ENCODE measurements at regions not wholly inside any gene's neighbourhood (a gene's known extent, or its start where the extent isn't known, plus 50 kb on each side); places are given as distances from the start of the nearest gene placed in this dataset.

DNA sequence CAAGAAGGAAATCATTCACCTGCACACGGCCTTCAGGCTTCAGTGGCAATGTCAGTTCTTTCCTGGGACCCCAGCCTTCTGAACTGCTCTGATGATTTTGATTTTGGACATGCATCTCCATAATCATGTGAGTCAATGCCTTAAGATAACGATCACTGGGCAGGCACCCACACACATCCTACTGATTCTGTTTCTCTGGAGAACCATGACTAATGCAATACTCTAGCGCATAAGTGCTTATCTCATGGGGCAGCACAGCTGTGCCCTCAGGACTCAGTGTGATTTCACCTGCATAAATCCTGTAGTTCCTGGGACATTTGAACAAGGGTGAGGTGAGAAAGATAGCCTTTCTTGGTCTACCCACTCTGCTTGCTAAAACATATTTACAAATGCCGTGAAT is 144.6 kb downstream of the AKAIN1 start:
- H3K79me2 ChIP-seq (ENCODE audit: control insufficient read depth, insufficient read depth, low read length): no peaks in the 10 kb centered on the region
- no peak overlapping the region for H3K27ac ChIP-seq (ENCODE audit: extremely low read depth, low read depth, low read length)
- ATAC-seq (no peak), DNase-seq (ENCODE audit: extremely low read depth in 1 of 4, low spot score in 3 of 4) (no peak), FAIRE-seq (no peak)
- H3K9me1 ChIP-seq (ENCODE audit: control insufficient read depth, insufficient read depth, low read length): no peaks in the 10 kb centered on the region
- no peak overlapping the region for H3K4me3 ChIP-seq
- H3K9me3 ChIP-seq (replicated peaks; ENCODE audit: control insufficient read depth, insufficient read depth, low read depth, low read length): no peaks in the 10 kb centered on the region
- no peaks in the 10 kb centered on the region for H3K36me3 ChIP-seq (ENCODE audit: control insufficient read depth, insufficient read depth, low read length)
- in situ Hi-C loops (cut with MboI): loop anchor here (10.0 to 25.0 kb wide), 3 partner anchors 940 to 1835 kb away; no protein-coding TSS in a partner anchor
- ChIA-PET CTCF (ENCODE audit: low intra/inter-chr PET ratio) (no interaction called here), POLR2A (no interaction called here)
- H3K27me3 ChIP-seq (ENCODE audit: control insufficient read depth in 2 of 2, insufficient read depth in 2 of 2, low read length in 2 of 2): no peaks in the 10 kb centered on the region
- TF ChIP-seq DIDO1 (tag; IDR thresholded peaks at IDR 0.05; ENCODE audit: low read depth): no peak
- TF ChIP-seq ZSCAN32 (CRISPR knock-in tag; IDR thresholded peaks at IDR 0.05): no peak
- TF ChIP-seq RBBP5 (IDR thresholded peaks at IDR 0.05; ENCODE audit: borderline replicate concordance, insufficient read depth, low read length, poor library complexity, severe bottlenecking): no peak
- no peak for TF ChIP-seq ILK (tag; IDR thresholded peaks at IDR 0.05; ENCODE audit: borderline replicate concordance, low read depth)
- TF ChIP-seq TBP (optimal IDR thresholded peaks at IDR 0.05; ENCODE audit: low read depth, low read length): no peak
- H4K20me1 ChIP-seq (replicated peaks; ENCODE audit: control insufficient read depth, insufficient read depth, low read length): no peaks in the 10 kb centered on the region
- H2AFZ ChIP-seq (ENCODE audit: low read depth, low read length): no peak overlapping the region
- WGBS (ENCODE audit: insufficient coverage, low coverage, missing lambda C conversion rate): 3% methylated on average over 4 of the region's 4 CpGs
- H3K4me2 ChIP-seq (ENCODE audit: insufficient read depth, low read length): no peak overlapping the region
- H3K9ac ChIP-seq (ENCODE audit: insufficient read depth in 1 of 2, low read depth in 2 of 2, low read length in 2 of 2): no peak overlapping the region
- no TSS peak for BruUV-seq (replicated peaks)
- no peaks in the 10 kb centered on the region for H3K4me1 ChIP-seq (replicated peaks in 1 of 2; ENCODE audit: control insufficient read depth in 2 of 2, insufficient read depth in 2 of 2, low read length in 2 of 2)
- intact Hi-C loops (cut with micrococcal nuclease): no loop called here

DNA sequence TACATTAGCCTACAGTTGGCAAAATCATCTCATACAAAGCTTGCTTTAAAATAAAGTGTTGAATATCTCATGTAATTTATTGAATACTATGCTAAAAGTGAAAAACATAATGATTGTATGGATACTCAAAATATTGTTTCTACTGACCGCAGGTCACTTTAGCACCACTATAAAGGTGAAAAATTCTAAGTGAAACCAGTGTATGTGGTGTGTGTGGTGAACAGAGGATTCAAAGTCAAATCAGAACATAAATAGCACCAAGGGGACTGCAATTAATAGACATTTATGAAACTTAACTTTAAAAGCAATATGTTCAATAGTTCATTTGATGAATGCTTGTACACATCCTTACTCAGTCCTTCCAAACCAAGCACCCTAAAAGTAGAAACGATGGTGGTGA is 145.8 kb downstream of the AKAIN1 start:
- no peaks in the 10 kb centered on the region for H3K27me3 ChIP-seq (ENCODE audit: control insufficient read depth in 2 of 2, insufficient read depth in 2 of 2, low read length in 2 of 2)
- no peak overlapping the region for H3K27ac ChIP-seq (ENCODE audit: extremely low read depth, low read depth, low read length)
- no peak overlapping the region for H2AFZ ChIP-seq (ENCODE audit: low read depth, low read length)
- no peak for ATAC-seq
- no peaks in the 10 kb centered on the region for H3K4me1 ChIP-seq (replicated peaks in 1 of 2; ENCODE audit: control insufficient read depth in 2 of 2, insufficient read depth in 2 of 2, low read length in 2 of 2)
- ChIA-PET POLR2A (no interaction called here), CTCF (ENCODE audit: low intra/inter-chr PET ratio) (no interaction called here)
- H3K4me2 ChIP-seq (ENCODE audit: insufficient read depth, low read length): no peak overlapping the region
- no TSS peak for BruUV-seq (replicated peaks)
- intact Hi-C loops (cut with micrococcal nuclease): no loop called here
- no peak overlapping the region for H3K9ac ChIP-seq (ENCODE audit: insufficient read depth in 1 of 2, low read depth in 2 of 2, low read length in 2 of 2)
- no peaks in the 10 kb centered on the region for H3K9me3 ChIP-seq (replicated peaks; ENCODE audit: control insufficient read depth, insufficient read depth, low read depth, low read length)
- no peaks in the 10 kb centered on the region for H3K9me1 ChIP-seq (ENCODE audit: control insufficient read depth, insufficient read depth, low read length)
- no peaks in the 10 kb centered on the region for H4K20me1 ChIP-seq (replicated peaks; ENCODE audit: control insufficient read depth, insufficient read depth, low read length)
- in situ Hi-C loops (cut with MboI): loop anchor here (10.0 to 25.0 kb wide), 3 partner anchors 939 to 1836 kb away; no protein-coding TSS in a partner anchor
- DNase-seq (ENCODE audit: extremely low read depth in 1 of 4, low spot score in 3 of 4): no peak
- 0% methylated on average over 2 of the region's 2 CpGs for WGBS (ENCODE audit: insufficient coverage, low coverage, missing lambda C conversion rate)
- FAIRE-seq: no peak
- H3K36me3 ChIP-seq (ENCODE audit: control insufficient read depth, insufficient read depth, low read length): no peaks in the 10 kb centered on the region
- H3K4me3 ChIP-seq: no peak overlapping the region
- H3K79me2 ChIP-seq (ENCODE audit: control insufficient read depth, insufficient read depth, low read length): no peaks in the 10 kb centered on the region
- TF ChIP-seq ZZZ3 (IDR thresholded peaks at IDR 0.05) (no peak), HSF4 (CRISPR knock-in tag; IDR thresholded peaks at IDR 0.05; ENCODE audit: borderline replicate concordance) (no peak), PYGO2 (tag; IDR thresholded peaks at IDR 0.05) (no peak), NFRKB (IDR thresholded peaks at IDR 0.05; ENCODE audit: low read depth) (no peak), DNMT1 (IDR thresholded peaks at IDR 0.05) (no peak), MAFK (IDR thresholded peaks at IDR 0.05; ENCODE audit: low read length) (no peak), SNIP1 (IDR thresholded peaks at IDR 0.05; ENCODE audit: low read depth) (no peak), BCL6 (CRISPR knock-in tag; IDR thresholded peaks at IDR 0.05) (no peak), FIP1L1 (IDR thresholded peaks at IDR 0.05; ENCODE audit: low read depth, low read length, poor library complexity, severe bottlenecking) (no peak)
- TF ChIP-seq, protein P1, sequence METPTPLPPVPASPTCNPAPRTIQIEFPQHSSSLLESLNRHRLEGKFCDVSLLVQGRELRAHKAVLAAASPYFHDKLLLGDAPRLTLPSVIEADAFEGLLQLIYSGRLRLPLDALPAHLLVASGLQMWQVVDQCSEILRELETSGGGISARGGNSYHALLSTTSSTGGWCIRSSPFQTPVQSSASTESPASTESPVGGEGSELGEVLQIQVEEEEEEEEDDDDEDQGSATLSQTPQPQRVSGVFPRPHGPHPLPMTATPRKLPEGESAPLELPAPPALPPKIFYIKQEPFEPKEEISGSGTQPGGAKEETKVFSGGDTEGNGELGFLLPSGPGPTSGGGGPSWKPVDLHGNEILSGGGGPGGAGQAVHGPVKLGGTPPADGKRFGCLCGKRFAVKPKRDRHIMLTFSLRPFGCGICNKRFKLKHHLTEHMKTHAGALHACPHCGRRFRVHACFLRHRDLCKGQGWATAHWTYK (CRISPR knock-in tag; IDR thresholded peaks at IDR 0.05): no peak
- TF ChIP-seq, protein P2, sequence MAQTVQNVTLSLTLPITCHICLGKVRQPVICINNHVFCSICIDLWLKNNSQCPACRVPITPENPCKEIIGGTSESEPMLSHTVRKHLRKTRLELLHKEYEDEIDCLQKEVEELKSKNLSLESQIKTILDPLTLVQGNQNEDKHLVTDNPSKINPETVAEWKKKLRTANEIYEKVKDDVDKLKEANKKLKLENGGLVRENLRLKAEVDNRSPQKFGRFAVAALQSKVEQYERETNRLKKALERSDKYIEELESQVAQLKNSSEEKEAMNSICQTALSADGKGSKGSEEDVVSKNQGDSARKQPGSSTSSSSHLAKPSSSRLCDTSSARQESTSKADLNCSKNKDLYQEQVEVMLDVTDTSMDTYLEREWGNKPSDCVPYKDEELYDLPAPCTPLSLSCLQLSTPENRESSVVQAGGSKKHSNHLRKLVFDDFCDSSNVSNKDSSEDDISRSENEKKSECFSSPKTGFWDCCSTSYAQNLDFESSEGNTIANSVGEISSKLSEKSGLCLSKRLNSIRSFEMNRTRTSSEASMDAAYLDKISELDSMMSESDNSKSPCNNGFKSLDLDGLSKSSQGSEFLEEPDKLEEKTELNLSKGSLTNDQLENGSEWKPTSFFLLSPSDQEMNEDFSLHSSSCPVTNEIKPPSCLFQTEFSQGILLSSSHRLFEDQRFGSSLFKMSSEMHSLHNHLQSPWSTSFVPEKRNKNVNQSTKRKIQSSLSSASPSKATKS (CRISPR knock-in tag; IDR thresholded peaks at IDR 0.05): no peak
